GM19467 (cell line): ENCODE measurements at regions not wholly inside any gene's neighbourhood (a gene's known extent, or its start where the extent isn't known, plus 50 kb on each side); places are given as distances from the start of the nearest gene placed in this dataset.

ENCODE experiments used
- ATAC-seq: cut with Tn5 transposase; IDR thresholded peaks from one replicate; pipeline ENCODE4 v1.9.1; 2021; ENCODE audit warnings: mild to moderate bottlenecking, moderate library complexity; ENCODE audit not compliant: unreplicated experiment

DNA sequence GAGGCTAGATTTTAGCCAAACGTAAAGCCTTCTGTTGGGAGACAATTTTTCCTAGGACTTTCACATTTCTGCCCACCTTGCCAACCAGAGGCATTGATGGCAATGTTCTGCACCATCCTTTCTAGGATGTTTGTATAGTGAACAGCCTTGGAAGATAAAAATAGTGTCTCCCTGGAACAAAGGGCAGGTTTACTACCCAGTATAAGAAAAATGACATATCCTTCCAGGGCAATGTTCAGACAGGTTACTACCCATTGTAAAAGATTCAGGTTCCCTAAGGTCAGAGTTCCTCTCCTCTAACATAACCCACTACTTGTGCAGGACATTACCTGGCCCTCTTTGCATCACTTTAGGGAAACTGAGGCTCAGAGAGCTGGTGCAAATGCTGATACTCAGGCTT lies 248.2 kb upstream of the VEPH1 start:
- ATAC-seq: no peak

DNA sequence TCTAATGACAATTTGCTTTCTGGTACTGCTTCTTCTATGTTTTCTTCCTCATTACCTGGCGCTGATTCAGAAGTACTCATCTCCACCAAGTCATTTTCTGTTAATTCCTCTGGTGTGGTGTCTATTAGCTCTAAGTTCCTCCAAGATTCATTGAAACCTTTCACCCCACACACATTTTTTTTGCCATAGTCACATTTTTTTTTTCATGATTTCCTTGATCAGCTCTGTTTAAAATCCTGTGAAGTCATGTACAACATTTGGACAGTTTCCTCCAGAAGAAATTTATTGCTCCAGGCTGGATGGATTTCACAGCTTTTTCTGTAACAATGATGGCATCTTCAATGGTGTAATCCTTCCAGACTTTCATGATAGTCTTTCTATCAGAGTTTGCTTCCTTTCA lies 243.2 kb upstream of the VEPH1 start:
- ATAC-seq: no peak

DNA sequence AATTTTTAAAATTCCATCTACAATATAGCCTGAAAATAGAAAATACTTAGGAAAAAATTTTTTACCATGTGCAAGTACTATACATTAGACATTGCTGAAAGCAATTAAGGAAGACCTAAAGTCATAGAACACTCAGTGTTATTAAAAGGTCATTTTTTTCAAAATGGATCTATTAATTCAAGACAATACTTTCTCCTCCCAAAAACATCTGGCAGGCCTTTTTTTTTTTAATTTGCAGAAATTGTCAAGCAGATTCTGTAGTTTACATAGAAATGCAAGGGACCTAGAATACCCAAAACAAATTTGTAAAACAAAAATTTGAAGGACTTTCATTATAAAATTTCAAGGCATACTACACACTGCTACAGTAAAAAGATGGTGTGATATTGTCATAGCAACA lies 238.4 kb upstream of the VEPH1 start:
- no peak for ATAC-seq

DNA sequence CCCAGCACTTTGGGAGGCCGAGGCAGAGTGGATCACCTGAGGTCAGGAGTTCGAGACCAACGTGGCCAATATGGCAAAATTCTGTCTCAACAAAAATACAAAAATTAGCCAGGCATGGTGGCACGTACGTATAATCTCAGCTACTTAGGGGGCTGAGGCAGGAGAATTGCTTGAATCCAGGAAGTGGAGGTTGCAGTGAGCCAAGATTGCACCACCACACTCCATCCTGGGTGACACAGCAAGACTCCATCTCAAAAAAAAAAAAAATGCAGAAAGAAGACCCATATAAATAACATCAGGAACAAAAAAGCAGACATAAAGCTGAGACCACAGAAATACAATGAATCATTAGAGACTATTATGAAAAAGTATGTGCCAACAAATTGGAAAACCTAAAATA lies 235.2 kb upstream of the VEPH1 start:
- ATAC-seq: no peak

DNA sequence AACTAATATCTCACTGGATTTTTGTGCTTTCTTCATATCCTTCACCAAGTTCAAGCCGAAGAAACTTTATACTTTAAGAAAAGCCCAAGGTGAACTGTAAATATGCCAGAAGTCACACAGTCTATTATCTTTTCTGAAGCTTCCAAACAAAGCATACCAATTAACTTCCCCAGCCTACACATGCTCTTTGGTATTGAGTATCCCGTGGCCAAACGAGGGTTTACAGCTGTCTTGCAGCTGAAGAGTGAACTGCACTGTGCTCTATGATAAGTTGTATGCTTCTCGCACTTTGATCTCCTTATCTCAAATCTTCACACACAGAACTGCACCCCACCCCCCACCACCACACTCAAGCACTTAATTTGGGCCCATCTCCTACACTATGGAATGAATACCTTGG lies 215.6 kb upstream of the VEPH1 start:
- no peak for ATAC-seq

DNA sequence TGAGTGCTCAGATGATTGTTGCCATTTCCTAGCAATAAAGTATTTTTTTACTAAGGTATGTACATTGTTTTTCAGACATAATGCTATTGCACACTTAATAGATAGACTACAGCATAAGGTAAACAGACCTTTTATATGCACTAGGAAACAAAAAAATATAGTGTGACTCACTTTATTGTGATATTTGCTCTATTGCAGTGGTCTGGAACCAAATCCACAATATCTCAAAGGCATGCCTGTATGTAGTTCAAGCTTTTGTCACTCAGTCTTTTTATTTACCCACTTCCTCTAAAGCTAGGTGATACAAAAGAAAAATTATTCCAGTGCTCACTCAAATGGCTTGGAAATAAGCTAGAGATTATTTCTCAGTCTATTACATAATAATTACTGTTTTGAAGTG lies 209.9 kb upstream of the VEPH1 start:
- no peak for ATAC-seq

DNA sequence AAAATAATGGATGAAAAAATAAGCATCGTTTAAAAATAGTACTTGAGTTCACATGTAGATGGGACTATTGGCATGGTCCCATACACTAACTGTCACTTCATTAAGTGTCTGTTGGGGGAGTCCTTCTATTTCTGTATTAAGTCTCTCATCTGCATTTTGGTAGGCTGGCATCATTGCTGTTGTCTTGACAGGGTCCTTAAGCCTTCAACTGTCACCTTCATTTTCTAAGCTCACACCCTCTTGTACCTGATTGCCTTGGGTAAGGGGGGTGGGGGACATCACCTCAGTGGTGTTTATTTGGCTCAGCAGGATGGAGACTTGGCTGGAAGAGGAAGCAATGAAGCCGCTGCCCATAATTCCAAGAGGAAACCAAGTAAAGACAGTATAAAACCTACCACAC lies 202.0 kb upstream of the VEPH1 start:
- no peak for ATAC-seq

DNA sequence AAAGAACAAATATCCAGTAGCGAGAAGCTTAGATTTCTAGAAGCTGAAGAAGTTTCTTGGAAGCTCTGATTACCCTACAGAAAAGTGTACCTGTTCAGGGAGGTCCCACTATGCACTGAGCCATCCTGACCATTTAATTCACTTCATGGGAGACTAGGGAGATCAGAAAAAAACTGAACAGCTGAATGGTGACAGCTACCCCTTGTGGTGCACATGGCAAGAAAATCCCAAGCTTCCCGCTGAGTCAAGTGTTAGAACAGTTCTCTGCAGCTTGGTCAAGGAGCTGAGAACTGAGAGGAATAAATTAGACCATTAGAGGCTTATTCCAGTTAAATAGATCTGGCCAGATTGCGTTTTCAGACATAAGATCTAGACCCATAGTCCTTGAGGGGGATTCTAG lies 197.2 kb upstream of the VEPH1 start:
- ATAC-seq: no peak

DNA sequence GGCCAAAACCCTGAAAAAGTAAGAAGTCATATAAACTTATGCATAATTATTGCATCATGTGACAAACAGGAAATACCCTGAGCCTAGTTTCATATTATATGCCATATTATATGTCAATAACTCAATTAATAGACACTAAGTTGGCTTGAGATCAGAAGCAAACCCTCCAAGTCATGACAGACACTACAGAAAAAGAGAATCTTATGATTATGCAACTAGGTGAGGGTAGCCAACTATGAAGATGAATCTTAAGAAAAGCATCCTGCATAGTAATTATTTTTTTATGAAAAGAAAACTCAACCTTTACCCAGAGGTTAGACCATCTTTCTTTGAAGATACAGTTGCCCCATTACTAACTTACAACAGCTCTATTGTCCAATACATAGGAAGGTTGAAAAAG lies 192.4 kb upstream of the VEPH1 start:
- ATAC-seq: no peak

DNA sequence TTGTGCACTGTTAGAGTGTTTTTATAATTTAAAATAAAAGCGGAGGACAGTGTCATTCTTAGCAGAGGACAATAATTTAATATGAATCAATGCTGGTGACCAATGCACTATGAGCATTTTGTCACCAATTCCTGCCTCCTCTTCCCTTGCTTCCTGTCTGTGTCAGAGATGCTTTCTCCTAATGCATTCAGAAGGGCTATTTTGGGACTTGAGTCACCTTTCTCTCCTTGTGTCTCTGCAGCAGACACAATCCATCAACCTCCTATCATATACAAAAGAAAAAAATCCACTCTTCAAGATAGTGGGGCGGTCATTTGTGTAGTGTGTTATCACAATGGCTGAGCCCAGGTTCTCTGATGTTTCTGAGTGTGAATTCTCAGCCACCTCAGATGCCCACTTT lies 191.9 kb upstream of the VEPH1 start:
- no peak for ATAC-seq

DNA sequence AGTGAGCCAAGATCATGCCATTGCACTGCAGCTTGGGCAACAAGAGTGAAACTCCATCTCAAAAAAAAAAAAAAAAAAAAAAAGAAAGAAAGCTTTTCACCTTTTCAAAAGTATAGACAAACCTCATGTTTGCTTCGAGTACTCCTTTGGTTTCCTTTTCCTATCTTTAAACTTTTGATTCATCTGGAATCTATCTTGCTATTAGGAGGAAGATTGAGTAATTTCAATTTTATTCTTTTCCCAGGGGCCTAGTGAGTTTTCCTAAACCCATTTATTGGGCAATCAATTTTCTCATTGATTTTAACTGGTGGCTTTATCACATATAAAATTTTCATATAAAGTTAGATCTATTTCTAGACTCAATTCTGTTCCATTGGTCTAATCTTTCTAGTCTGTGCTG lies 190.5 kb upstream of the VEPH1 start:
- no peak for ATAC-seq

DNA sequence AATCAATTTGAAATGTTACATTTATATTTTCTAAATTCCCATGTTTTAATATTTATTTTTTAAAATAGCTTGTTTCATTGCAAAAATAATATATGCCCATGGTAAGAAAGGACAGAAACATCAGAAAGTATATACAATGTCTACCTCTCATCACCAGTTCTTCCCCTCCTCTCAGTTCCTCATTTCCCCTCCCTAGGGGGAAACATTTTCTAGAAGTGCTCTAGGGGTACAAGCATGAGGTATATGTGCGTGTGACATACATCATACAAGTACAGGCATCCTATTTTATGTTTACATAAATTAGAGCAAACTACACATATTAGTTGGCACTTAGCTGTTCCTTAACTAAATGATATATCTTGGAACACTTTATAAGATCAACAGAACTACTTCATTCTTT lies 189.3 kb upstream of the VEPH1 start:
- ATAC-seq: no peak

DNA sequence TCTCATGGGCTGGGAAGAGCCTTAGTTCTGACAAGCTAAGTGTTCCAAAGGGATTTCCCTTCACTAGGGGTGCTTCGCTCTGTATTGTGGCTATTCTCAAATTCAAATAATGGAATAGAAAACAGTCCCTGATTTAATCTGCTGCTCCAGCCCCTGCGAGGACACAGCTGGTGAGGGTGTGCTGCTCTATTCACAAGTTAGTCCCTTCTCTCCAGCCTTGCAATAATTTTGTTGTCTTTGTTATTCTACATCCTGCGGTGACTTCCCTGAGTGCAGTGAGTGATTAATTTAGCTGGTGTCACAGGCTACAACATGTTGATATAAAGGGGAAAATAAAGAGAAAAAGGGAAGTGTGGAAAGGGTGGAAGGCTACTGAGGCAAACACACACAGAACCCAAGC lies 180.5 kb upstream of the VEPH1 start:
- ATAC-seq: no peak

DNA sequence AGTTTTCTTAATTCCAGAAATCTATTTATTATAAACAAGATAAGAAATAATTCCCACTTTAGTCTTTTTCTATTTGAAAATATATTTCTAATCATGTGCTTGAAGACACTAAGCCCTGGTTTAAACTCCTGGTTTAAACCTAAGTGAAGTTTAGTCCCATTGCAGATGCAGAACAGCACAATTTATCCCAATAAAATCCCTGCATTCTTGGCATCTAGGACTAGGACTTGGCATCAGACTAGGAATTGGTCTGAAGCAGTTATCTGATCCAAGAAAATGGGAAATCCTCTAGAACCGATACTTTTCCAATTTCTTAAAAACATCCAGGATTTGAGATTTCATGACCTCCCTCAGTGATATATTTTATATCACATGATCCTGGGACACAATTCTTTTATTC lies 168.8 kb upstream of the VEPH1 start:
- ATAC-seq: no peak

DNA sequence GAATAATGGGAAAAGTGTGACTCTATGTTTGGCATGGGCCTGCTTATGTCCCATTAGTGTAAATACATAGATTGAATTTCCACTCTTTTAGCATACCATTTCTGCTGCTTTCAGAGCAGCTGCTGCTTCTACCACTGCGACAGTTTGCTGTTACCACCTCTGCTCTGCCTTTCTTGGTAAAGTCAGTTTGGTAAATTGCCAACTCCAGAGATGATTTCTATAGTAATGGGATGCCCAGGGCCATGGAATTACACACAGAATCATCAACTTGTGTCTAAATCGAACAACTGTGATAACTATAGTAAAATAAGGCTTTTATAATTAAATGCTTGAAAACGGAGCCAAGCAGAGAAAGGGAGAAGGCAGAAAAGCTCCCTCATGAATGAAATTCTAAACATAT lies 168.4 kb upstream of the VEPH1 start:
- ATAC-seq: no peak

DNA sequence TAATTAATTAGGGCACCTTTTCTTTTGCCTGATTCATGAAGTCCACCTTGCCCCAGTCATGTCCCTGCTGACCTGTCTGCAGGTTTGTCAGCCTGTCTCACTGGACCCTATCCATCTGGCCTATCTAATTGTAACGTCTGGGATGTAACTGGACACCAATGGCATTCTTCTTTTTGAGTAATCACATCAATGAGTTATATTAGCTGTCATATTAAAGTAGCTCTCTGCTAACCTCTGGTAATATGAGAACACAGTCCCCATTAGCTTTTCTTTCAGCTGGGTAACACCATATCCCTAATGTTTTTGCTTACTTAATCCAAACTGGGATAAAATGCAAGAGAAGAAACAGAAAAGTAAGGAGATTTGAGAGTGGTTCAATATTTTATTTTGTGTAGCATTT lies 166.2 kb upstream of the VEPH1 start:
- ATAC-seq: no peak

DNA sequence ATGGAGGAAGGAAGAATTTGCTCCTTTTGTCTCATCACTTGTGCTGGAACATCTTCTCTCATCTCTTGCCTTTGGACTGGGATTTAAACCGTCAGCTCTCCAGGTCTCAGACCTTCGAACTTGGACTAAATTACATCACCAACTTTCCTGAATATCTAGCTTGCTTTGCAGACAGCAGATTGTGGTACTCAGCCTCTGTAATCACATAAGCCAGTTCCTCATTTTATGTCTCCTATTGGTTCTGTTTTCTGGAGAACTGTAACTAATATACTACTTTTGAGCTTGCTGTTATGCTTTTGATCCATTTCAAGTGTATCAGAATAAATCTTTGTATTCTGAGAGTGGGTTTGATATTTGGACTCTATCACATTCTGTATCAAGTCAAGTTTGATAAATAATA lies 164.3 kb upstream of the VEPH1 start:
- no peak for ATAC-seq

DNA sequence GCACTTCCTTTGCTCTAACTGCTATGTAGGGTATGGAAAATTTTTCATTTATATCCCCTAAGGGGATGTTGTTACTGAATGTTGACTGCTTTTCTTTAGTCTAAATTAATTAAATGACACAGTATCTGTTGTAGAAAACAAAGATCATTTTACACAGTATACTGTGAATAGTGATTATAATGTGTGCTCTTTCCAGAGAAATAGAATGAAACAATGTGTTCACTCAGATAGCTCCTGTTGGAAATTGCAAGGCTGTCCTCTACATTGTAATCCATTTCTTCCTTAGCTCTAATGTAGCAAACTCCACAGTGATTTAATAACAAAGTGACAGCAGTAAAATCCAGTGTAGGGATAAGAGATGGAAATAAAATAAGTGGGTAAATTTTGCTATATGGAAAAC lies 159.0 kb upstream of the VEPH1 start:
- no peak for ATAC-seq

DNA sequence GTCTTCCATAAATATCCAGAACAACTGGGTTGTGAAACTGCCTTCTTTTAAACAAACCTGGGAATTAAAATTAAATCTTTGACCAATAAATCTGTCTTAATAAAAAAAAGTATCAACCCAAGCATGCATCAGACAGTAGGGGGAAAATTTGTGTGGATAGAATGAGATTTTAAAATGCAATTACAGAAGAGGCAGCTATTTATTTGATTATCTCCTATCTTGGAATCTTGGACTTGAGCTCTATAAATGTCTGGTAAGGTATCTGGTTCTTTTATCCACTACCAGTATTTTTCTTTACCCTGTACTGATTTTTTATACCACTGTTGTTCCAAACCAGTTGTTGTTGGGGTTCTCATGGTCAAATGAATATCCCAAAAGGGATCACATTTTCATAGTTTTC lies 157.6 kb upstream of the VEPH1 start:
- no peak for ATAC-seq

DNA sequence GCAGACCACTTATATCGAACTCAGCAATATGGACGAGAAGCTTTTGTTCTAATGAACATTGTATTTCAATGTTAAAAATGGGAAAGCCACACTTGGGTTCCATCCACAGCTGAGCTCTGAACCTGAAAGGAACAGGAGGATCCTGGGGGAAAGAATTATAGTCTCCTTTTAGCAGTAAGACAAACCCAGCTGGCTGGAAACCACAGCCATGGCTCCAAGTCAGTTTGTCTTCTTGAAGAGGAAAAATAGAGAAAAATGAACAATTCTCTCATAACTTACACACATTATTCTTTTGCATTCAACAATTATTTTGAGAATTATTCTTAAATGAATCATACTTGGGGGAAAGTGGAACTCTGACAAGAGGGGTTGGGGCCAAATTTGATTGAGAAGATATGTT lies 149.2 kb upstream of the VEPH1 start:
- no peak for ATAC-seq

DNA sequence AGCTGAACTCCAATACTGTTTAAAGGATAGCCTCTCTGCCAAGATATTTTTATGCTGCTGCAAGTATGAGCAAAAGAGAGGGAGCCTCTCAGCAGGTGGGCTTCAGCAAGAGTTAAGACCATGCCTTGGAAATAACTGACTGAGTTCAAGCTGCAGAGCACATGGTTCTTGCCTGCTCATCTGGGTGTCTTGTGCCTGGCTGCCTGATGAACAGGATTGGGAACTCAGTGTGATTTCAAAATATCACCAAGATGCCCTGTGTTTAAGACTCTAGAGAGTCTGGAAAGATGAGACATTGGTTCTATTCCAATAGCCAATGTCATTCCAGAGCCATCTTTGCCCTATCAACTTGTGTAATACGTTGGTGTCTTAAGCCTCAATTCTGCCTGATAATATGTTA lies 147.5 kb upstream of the VEPH1 start:
- ATAC-seq: no peak

DNA sequence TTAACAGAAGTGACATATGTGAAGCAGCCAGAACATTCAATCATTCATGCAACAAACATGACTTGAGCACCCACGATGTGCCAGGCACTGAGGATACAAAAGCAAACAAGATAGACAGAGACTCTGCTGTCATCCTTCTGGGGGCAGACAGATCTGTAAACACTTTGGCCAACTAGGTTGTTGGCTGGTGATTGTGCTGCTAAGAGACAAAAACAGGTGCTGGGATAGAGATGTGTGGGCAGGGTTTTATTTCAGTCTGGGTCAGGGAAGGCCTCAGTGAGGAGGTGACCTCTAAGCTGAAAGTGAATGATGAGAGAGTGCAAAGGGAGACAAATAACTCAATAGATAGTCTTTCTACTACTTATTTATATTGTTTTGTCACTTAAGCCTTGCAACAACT lies 147.0 kb upstream of the VEPH1 start:
- ATAC-seq: no peak

DNA sequence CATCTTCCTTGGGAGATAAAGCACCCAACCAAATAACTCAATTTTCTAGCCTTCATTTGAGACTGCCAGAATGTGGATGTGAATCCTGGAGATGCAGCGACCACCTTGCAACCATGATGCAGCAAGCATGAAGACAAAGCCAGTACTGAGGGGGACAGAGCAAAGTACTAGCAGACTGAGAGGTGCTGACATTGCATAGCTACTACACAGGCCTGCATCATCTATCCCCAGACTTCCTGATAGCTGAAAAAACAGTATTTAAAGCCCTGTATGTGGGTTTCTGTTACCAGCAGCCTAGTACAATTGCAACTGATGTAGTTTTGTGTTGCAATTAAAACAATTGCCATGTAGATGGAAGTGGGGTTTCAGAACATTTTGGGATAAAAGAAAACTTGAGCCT lies 146.3 kb upstream of the VEPH1 start:
- no peak for ATAC-seq

DNA sequence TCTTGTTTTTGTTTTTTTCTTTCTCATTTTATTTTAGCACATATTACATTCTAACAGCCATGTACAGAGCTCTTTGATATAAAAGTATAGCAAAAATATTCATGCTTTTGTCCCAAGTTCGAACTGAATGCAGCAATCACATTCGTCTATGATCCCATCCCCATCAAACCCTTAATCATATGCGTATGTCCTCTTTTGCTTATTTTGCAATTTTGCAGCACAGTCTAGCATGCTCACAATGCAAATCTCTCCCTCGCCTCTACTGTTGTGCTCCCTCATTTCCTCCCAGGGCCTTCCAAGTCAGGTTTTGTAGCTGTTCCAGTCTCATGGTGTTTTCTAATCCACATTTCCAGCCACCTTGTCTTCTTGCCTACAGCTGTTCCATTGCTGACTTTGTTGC lies 144.6 kb upstream of the VEPH1 start:
- ATAC-seq: no peak
